K562 (cell line): ENCODE measurements at regions not wholly inside any gene's neighbourhood (a gene's known extent, or its start where the extent isn't known, plus 50 kb on each side); places are given as distances from the start of the nearest gene placed in this dataset.

Experiments used
- ATAC-seq: fragments of 200-7000 bp; cut with Tn5 transposase; 3 replicates; pipeline ENCODE4 v1.9.1; 2020; ENCODE audit warnings: moderate library complexity
- BruUV-seq: library from RNA; stranded (reverse); fragments of 400-500 nt; replicated peaks from 2 replicates; lab custom pipeline; 2021; lab: Mats Ljungman, UMichigan
- CTCF ChIA-PET: fragments of 300-600 bp; formaldehyde crosslinking; extraction: SDS; loops from one replicate; lab custom pipeline; 2021; ENCODE audit warnings: low intra/inter-chr PET ratio; lab: Yijun Ruan, JAX
- POLR2A ChIA-PET: fragments of 300-600, 350-650 bp; sonication (Branson Sonifier 250); formaldehyde crosslinking; extraction: SDS; loops from one replicate; lab custom pipeline; 2021; ENCODE audit warnings: antibody characterized with exemption, inconsistent platforms; lab: Yijun Ruan, JAX
- DNase-seq, 4 experiments: peaks; one replicate each; pipeline versions ENCODE4 v3.0.0 to v3.0.0-alpha.2; 2011 to 2018; ENCODE audit warnings: low spot score in 3 of 4, mixed read lengths in 3 of 4; ENCODE audit errors: extremely low read depth in 1 of 4
- FAIRE-seq: peaks from 2 replicates; lab custom pipeline; 2011; peaks lifted over from hg19 to GRCh38; lab: Jason Lieb, UNC
- H2AFZ ChIP-seq: 2 replicates; pipeline ENCODE4 v1.6.0; 2011; ENCODE audit warnings: low read depth, low read length, control low read depth, inconsistent platforms
- H3K27ac ChIP-seq: fragments of 200-600 bp; 3 replicates; pipeline ENCODE4 v1.8.0; 2011; ENCODE audit warnings: low read depth, mild to moderate bottlenecking, control low read depth, inconsistent platforms, low read length, moderate library complexity, mixed read lengths; ENCODE audit errors: extremely low read depth
- H3K27me3 ChIP-seq, 2 experiments: fragments of 300-600 bp in 1 of 2; 2 replicates in 1 of 2; 3 replicates in 1 of 2; pipeline versions ENCODE4 v1.6.0 to v1.8.0; 2011; ENCODE audit warnings: inconsistent platforms in 2 of 2, low read length in 2 of 2, mild to moderate bottlenecking in 1 of 2, mixed read lengths in 1 of 2, moderate library complexity in 1 of 2; ENCODE audit not compliant: control insufficient read depth in 2 of 2, insufficient read depth in 2 of 2
- H3K36me3 ChIP-seq: fragments of 300-600 bp; 3 replicates; pipeline ENCODE4 v1.8.0; 2011; ENCODE audit warnings: mild to moderate bottlenecking, low read length, inconsistent platforms; ENCODE audit not compliant: control insufficient read depth, insufficient read depth
- H3K4me1 ChIP-seq, 2 experiments: fragments of 200-600 bp in 1 of 2; replicated peaks in 1 of 2; 2 replicates in 1 of 2; 3 replicates in 1 of 2; pipeline versions ENCODE4 v1.5.1 to v1.8.0; 2011; ENCODE audit warnings: inconsistent platforms in 2 of 2, low read length in 2 of 2, mild to moderate bottlenecking in 1 of 2, mixed read lengths in 1 of 2, moderate library complexity in 1 of 2; ENCODE audit not compliant: control insufficient read depth in 2 of 2, insufficient read depth in 2 of 2
- H3K4me2 ChIP-seq: 2 replicates; pipeline ENCODE4 v1.6.1; 2011; ENCODE audit warnings: low read length, control low read depth, inconsistent platforms, mixed read lengths; ENCODE audit not compliant: insufficient read depth
- H3K4me3 ChIP-seq: fragments of 200-600 bp; sonication (generic), shearing (Covaris generic); 2 replicates; pipeline ENCODE4 v1.5.1; 2016; ENCODE audit warnings: control low read depth, inconsistent platforms
- H3K79me2 ChIP-seq: fragments of 200-600 bp; 3 replicates; pipeline ENCODE4 v1.8.0; 2011; ENCODE audit warnings: low read length, inconsistent platforms; ENCODE audit not compliant: control insufficient read depth, insufficient read depth
- H3K9ac ChIP-seq, 2 experiments: 2 replicates each; pipeline versions ENCODE4 v1.6.0 to v1.6.1; 2011; ENCODE audit warnings: low read depth in 2 of 2, low read length in 2 of 2, control low read depth in 1 of 2, inconsistent platforms in 1 of 2, mild to moderate bottlenecking in 1 of 2, mixed read lengths in 1 of 2; ENCODE audit not compliant: insufficient read depth in 1 of 2
- H3K9me1 ChIP-seq: one replicate; pipeline ENCODE4 v1.6.0; 2011; ENCODE audit warnings: inconsistent platforms, mild to moderate bottlenecking, low read length, moderate library complexity; ENCODE audit not compliant: control insufficient read depth, insufficient read depth
- H3K9me3 ChIP-seq: replicated peaks from 2 replicates; pipeline ENCODE4 v1.5.1; 2011; ENCODE audit warnings: low read depth, low read length, inconsistent platforms; ENCODE audit not compliant: control insufficient read depth, insufficient read depth
- H4K20me1 ChIP-seq: replicated peaks from 2 replicates; pipeline ENCODE4 v1.6.1; 2011; ENCODE audit warnings: low read length, inconsistent platforms, mixed read lengths; ENCODE audit not compliant: control insufficient read depth, insufficient read depth
- ARID3A ChIP-seq: IDR thresholded peaks from 2 replicates; pipeline ENCODE4 v1.6.1; 2012; ENCODE audit warnings: low read depth, low read length, improper control_type of control experiment, borderline replicate concordance
- BCLAF1 ChIP-seq, 2 experiments: fragments of 450-650 bp in 1 of 2; IDR thresholded peaks; 2 replicates each; pipeline ENCODE4 v1.6.1; 2011 to 2017; ENCODE audit warnings: low read depth in 2 of 2, antibody characterized with exemption in 1 of 2, borderline replicate concordance in 1 of 2, low read length in 1 of 2, mild to moderate bottlenecking in 1 of 2, mixed read lengths in 1 of 2; ENCODE audit not compliant: control insufficient read depth in 1 of 2
- BCOR ChIP-seq: fragments of 450-650 bp; IDR thresholded peaks from 2 replicates; pipeline ENCODE4 v1.6.1; 2016
- BRD4 ChIP-seq: fragments of 200-600 bp; sonication (generic); IDR thresholded peaks from 2 replicates; pipeline ENCODE4 v1.6.1; 2017; ENCODE audit warnings: inconsistent platforms
- COPS2 ChIP-seq: fragments of 450-650 bp; conservative IDR thresholded peaks from 2 replicates; pipeline ENCODE4 v1.6.1; 2016; ENCODE audit warnings: mild to moderate bottlenecking, moderate library complexity
- DNMT1 ChIP-seq: fragments of 450-650 bp; IDR thresholded peaks from 2 replicates; pipeline ENCODE4 v1.6.1; 2016; ENCODE audit warnings: antibody characterized with exemption, mild to moderate bottlenecking
- FOXJ3 ChIP-seq: sonication (generic); formaldehyde crosslinking; IDR thresholded peaks from 2 replicates; pipeline ENCODE4 v1.4.0; 2020; ENCODE audit warnings: mild to moderate bottlenecking, missing genetic modification reagents
- HDGF ChIP-seq: fragments of 450-650 bp; IDR thresholded peaks from 2 replicates; pipeline ENCODE4 v1.6.1; 2016
- HEY1 ChIP-seq: fragments of 250-450 bp; sonication (Bioruptor Pico); IDR thresholded peaks from 2 replicates; pipeline ENCODE4 v1.5.0; 2020; ENCODE audit warnings: mild to moderate bottlenecking, moderate library complexity, borderline replicate concordance
- IRF1 ChIP-seq: sonication (generic); formaldehyde crosslinking; IDR thresholded peaks from 2 replicates; pipeline ENCODE4 v1.8.0; 2022; ENCODE audit warnings: missing genetic modification reagents, mild to moderate bottlenecking, borderline replicate concordance
- KLF1 ChIP-seq: fragments of 450-650 bp; IDR thresholded peaks from 2 replicates; pipeline ENCODE4 v1.6.1; 2016; ENCODE audit warnings: missing genetic modification characterization, missing compliant biosample characterization
- MCM7 ChIP-seq, 2 experiments: fragments of 450-650 bp; IDR thresholded peaks; 2 replicates each; pipeline ENCODE4 v1.6.1; 2016 to 2018
- MTA3 ChIP-seq: fragments of 450-650 bp; formaldehyde crosslinking; IDR thresholded peaks from 2 replicates; pipeline ENCODE4 v1.6.1; 2017; ENCODE audit warnings: mild to moderate bottlenecking, borderline replicate concordance
- SMAD4 ChIP-seq: fragments of 250-450 bp; sonication (Bioruptor Pico); conservative IDR thresholded peaks from 2 replicates; pipeline ENCODE4 v1.8.0; 2021; ENCODE audit warnings: inconsistent platforms, mild to moderate bottlenecking, moderate library complexity
- ZBED1 ChIP-seq: IDR thresholded peaks from 2 replicates; pipeline ENCODE4 v1.6.1; 2014
- ZKSCAN8 ChIP-seq: fragments of 200-800 bp; sonication (Bioruptor generic); IDR thresholded peaks from 2 replicates; pipeline ENCODE4 v1.6.1; 2016; ENCODE audit warnings: missing genetic modification characterization, missing compliant biosample characterization
- ZNF561 ChIP-seq: fragments of 450-650 bp; formaldehyde crosslinking; conservative IDR thresholded peaks from 2 replicates; pipeline ENCODE4 v1.4.0; 2020; ENCODE audit warnings: mild to moderate bottlenecking, moderate library complexity
- ZNF764 ChIP-seq: fragments of 250-450 bp; sonication (Bioruptor Pico); IDR thresholded peaks from 2 replicates; pipeline ENCODE4 v1.4.0; 2020; ENCODE audit warnings: low read depth, mild to moderate bottlenecking, moderate library complexity
- ZNF79 ChIP-seq: fragments of 250-450 bp; sonication (Bioruptor Pico); IDR thresholded peaks from 2 replicates; pipeline ENCODE4 v1.4.0; 2020; ENCODE audit warnings: low read depth, mild to moderate bottlenecking, moderate library complexity
- WGBS: fragments of 100-300 bp; shearing (Covaris generic); methylation state at CpG from one replicate; pipeline ENCODE4 v1.1.6; 2016; ENCODE audit warnings: low coverage, mixed read lengths; ENCODE audit not compliant: insufficient coverage; ENCODE audit errors: missing lambda C conversion rate; 5-methylcytosine and 5-hydroxymethylcytosine counted together
- in situ Hi-C: fragments of 300-500 bp; cut with MboI; formaldehyde crosslinking; loops from 4 replicates; pipeline ENCODE4 v1.15.0; 2018; ENCODE audit warnings: inconsistent platforms, mixed read lengths
- intact Hi-C: fragments of 100-400 bp; cut with micrococcal nuclease; formaldehyde crosslinking; loops from 2 replicates; pipeline ENCODE4 v1.14.2; 2022

- TF ChIP-seq ARID3A (no peak), KLF1 (tag) (no peak), BCOR (no peak), ZKSCAN8 (CRISPR knock-in tag) (no peak), ZNF764 (CRISPR knock-in tag) (no peak), COPS2 (no peak), MTA3 (no peak), ZNF79 (CRISPR knock-in tag) (no peak), FOXJ3 (CRISPR knock-in tag) (no peak)
These were observed 192.9 kb downstream of the NUAK1 start (continued) for GRCh38 chr12:105945880-105946279.

- POLR2A ChIA-PET, result interaction anchor here (0.6 to 0.7 kb wide), 2 partner anchors 10 to 33 kb away, joined by 3 read pairs; no protein-coding TSS in a partner anchor
- Histone ChIP-seq H3K4me1 (no peaks in the 10 kb centered on the region; a peak in 1 of 5 replicates), H4K20me1 (no peaks in the 10 kb centered on the region), H3K27me3 (no peaks in the 10 kb centered on the region), H3K9ac (no peak overlapping the region), H3K9me3 (no peaks in the 10 kb centered on the region), H3K4me2 (no peak overlapping the region), H3K36me3 (no peaks in the 10 kb centered on the region), H3K9me1 (no peaks in the 10 kb centered on the region), H3K4me3 (no peak overlapping the region), H2AFZ (no peak overlapping the region), H3K79me2 (no peaks in the 10 kb centered on the region), H3K27ac (no peak overlapping the region)
- BruUV-seq, result no TSS peak
- ATAC-seq, result peak; percentile 99
- WGBS, result 11% methylated on average over 1 of the region's 2 CpGs
- intact Hi-C loops (loop anchor here (10.0 kb wide), 1 partner anchor 188 kb away; the partner anchor contains the start of gene NUAK1), in situ Hi-C loops (no loop called here)
- FAIRE-seq, result peak; percentile 88
- peak; percentile 38 to 80 (median 53) for DNase-seq
- CTCF ChIA-PET, result no interaction called here
- no peak for TF ChIP-seq IRF1 (CRISPR knock-in tag)
- TF ChIP-seq ZNF561 (CRISPR knock-in tag), result no peak
- TF ChIP-seq HEY1 (CRISPR knock-in tag), result no peak
- TF ChIP-seq MCM7 (IDR thresholded peaks at IDR 0.05), result no peak
- no peak for TF ChIP-seq DNMT1
- no peak for TF ChIP-seq HDGF
- no peak for TF ChIP-seq ZBED1
- TF ChIP-seq BRD4, result no peak
- TF ChIP-seq SMAD4 (CRISPR knock-in tag), result 0 out of 2 replicates have a peak, but pooled peaks have one; percentile 37
- no peak for TF ChIP-seq BCLAF1 (IDR thresholded peaks at IDR 0.05; ENCODE audit: borderline replicate concordance in 1 of 2, control insufficient read depth in 1 of 2, low read depth in 2 of 2, low read length in 1 of 2)
These were observed 192.3 kb downstream of the NUAK1 start for GRCh38 chr12:105946493-105946901.
